K562 (cell line): ENCODE measurements at regions not wholly inside any gene's neighbourhood (a gene's known extent, or its start where the extent isn't known, plus 50 kb on each side); places are given as distances from the start of the nearest gene placed in this dataset.

Experiments
- BHLHE40 ChIP-seq: IDR thresholded peaks from 2 replicates; pipeline ENCODE4 v1.6.1; 2011; ENCODE audit warnings: low read length, improper control_type of control experiment
- BRD4 ChIP-seq: fragments of 200-600 bp; sonication (generic); IDR thresholded peaks from 2 replicates; pipeline ENCODE4 v1.6.1; 2017; ENCODE audit warnings: inconsistent platforms
- LARP7 ChIP-seq: fragments of 450-650 bp; IDR thresholded peaks from 2 replicates; pipeline ENCODE4 v1.6.1; 2016
- ZKSCAN3 ChIP-seq: fragments of 250-450 bp; sonication (Bioruptor Pico); IDR thresholded peaks from 2 replicates; pipeline ENCODE4 v1.4.0; 2020
- ZNF121 ChIP-seq: sonication (generic); formaldehyde crosslinking; conservative IDR thresholded peaks from 2 replicates; pipeline ENCODE4 v1.8.0; 2022; ENCODE audit warnings: missing genetic modification reagents
- ZNF263 ChIP-seq: sonication (generic); formaldehyde crosslinking; IDR thresholded peaks from 2 replicates; pipeline ENCODE4 v1.8.0; 2022; ENCODE audit warnings: mild to moderate bottlenecking, missing genetic modification reagents, borderline replicate concordance
- TF ChIP-seq, protein P1 (sequence below): fragments of 450-650 bp; IDR thresholded peaks from 2 replicates; pipeline ENCODE4 v1.6.1; 2018; ENCODE audit not compliant: partially characterized antibody
- TF ChIP-seq, protein P2 (sequence below), 3 experiments: fragments of 200-800 bp in 1 of 3; sonication (Bioruptor generic) in 1 of 3; sonication (generic) in 1 of 3; formaldehyde crosslinking in 1 of 3; IDR thresholded peaks; 2 replicates each; pipeline versions ENCODE4 v1.6.1 to v1.8.0; 2016 to 2022; ENCODE audit warnings: mild to moderate bottlenecking in 2 of 3, missing compliant biosample characterization in 2 of 3, missing genetic modification characterization in 2 of 3, missing genetic modification reagents in 1 of 3

DNA sequence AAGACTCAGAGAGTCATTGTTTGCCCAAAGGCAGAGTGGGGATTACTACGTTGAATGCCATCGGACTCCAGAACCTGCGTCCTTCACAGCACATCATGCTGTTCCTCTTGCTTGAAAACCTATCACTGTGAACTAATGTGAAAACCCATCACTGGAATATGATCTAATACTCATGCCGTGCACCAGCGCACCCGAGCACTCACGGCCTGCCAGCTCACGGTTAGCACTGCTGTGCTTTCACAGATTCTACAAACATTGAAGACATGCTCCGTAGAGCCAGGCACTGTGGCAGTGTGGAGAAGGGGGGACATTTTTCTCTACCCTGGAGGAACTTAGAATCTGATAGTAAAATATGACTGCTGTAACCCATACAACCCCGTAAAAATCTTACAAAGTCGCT, 350.4 kb downstream of the C16orf95 start (continued):
- TF ChIP-seq, protein P1, sequence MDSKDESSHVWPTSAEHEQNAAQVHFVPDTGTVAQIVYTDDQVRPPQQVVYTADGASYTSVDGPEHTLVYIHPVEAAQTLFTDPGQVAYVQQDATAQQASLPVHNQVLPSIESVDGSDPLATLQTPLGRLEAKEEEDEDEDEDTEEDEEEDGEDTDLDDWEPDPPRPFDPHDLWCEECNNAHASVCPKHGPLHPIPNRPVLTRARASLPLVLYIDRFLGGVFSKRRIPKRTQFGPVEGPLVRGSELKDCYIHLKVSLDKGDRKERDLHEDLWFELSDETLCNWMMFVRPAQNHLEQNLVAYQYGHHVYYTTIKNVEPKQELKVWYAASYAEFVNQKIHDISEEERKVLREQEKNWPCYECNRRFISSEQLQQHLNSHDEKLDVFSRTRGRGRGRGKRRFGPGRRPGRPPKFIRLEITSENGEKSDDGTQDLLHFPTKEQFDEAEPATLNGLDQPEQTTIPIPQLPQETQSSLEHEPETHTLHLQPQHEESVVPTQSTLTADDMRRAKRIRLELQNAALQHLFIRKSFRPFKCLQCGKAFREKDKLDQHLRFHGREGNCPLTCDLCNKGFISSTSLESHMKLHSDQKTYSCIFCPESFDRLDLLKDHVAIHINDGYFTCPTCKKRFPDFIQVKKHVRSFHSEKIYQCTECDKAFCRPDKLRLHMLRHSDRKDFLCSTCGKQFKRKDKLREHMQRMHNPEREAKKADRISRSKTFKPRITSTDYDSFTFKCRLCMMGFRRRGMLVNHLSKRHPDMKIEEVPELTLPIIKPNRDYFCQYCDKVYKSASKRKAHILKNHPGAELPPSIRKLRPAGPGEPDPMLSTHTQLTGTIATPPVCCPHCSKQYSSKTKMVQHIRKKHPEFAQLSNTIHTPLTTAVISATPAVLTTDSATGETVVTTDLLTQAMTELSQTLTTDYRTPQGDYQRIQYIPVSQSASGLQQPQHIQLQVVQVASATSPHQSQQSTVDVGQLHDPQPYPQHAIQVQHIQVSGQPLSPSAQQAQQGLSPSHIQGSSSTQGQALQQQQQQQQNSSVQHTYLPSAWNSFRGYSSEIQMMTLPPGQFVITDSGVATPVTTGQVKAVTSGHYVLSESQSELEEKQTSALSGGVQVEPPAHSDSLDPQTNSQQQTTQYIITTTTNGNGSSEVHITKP = no peak
- TF ChIP-seq LARP7 (no peak), BHLHE40 (no peak), BRD4 (no peak), ZNF263 (no peak), ZNF121 (CRISPR knock-in tag) (no peak), ZKSCAN3 (no peak)
- TF ChIP-seq, protein P2, sequence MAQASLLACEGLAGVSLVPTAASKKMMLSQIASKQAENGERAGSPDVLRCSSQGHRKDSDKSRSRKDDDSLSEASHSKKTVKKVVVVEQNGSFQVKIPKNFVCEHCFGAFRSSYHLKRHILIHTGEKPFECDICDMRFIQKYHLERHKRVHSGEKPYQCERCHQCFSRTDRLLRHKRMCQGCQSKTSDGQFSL (CRISPR knock-in tag; IDR thresholded peaks at IDR 0.05) = no peak
- TF ChIP-seq, protein P2 (tag; IDR thresholded peaks at IDR 0.05) = no peak
